GM12864 (cell line): ENCODE measurements at regions not wholly inside any gene's neighbourhood (a gene's known extent, or its start where the extent isn't known, plus 50 kb on each side); places are given as distances from the start of the nearest gene placed in this dataset.

Experiments
- DNase-seq: peaks from one replicate; pipeline ENCODE4 v3.0.0-alpha.2; 2011; ENCODE audit warnings: low read depth
- H3K4me3 ChIP-seq: 2 replicates; pipeline ENCODE4 v1.5.1; 2011; ENCODE audit warnings: mild to moderate bottlenecking, low read depth, low read length, control low read depth
- CTCF ChIP-seq: IDR thresholded peaks from 2 replicates; pipeline ENCODE4 v1.5.1; 2011; ENCODE audit warnings: low read depth, mild to moderate bottlenecking, moderate library complexity, low read length, control low read depth, inconsistent platforms; ENCODE audit errors: missing control alignments

- DNase-seq = no peak
- H3K4me3 ChIP-seq = no peak overlapping the region
- TF ChIP-seq CTCF = no peak
These were observed 69.1 kb upstream of the RBMS1 start for GRCh38 chr2:160562730-160563129.

- no peak overlapping the region for H3K4me3 ChIP-seq
- no peak for DNase-seq
- TF ChIP-seq CTCF = no peak
These were observed 71.0 kb upstream of the RBMS1 start for GRCh38 chr2:160564591-160564990.

GRCh38 chr2:160565099-160565845 lies 71.7 kb upstream of the RBMS1 start:
- no peak for TF ChIP-seq CTCF
- DNase-seq = no peak
- H3K4me3 ChIP-seq = no peak overlapping the region

- DNase-seq = no peak
- no peak overlapping the region for H3K4me3 ChIP-seq
- no peak for TF ChIP-seq CTCF
These were observed 73.1 kb upstream of the RBMS1 start for GRCh38 chr2:160566717-160567116.

GRCh38 chr2:160568856-160569255 lies 75.2 kb upstream of the RBMS1 start:
- H3K4me3 ChIP-seq = no peak overlapping the region
- no peak for TF ChIP-seq CTCF
- no peak for DNase-seq

DNA sequence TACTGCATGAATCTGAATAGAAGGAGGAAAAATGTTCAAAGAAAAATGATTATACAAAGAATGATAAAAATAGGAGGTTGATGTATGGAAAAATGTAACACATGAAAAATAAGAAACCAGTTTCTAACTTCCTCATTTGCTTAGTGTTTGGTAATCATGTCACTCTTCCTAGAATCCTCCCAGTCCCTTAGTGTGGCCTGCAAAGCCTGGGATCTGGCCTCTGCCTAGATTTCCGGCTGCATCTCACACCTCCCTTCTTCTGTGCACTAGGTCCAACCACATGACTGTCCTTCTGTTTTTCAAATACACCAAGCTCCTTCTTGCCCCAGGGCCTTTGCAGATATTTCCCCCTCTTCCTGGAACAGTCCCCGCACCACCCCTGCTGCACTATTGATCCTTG lies 76.8 kb upstream of the RBMS1 start:
- no peak for DNase-seq
- no peak overlapping the region for H3K4me3 ChIP-seq
- TF ChIP-seq CTCF = no peak
